ENCODE measurements at regions not wholly inside any gene's neighbourhood (a gene's known extent, or its start where the extent isn't known, plus 50 kb on each side); places are given as distances from the start of the nearest gene placed in this dataset.

GRCh38 chr9:75589497-75589896, 301.0 kb upstream of the PCSK5 start:
- TF ChIP-seq CTCF (conservative IDR thresholded peaks at IDR 0.05; ENCODE audit: low read length) (no peak), EZH2phosphoT487 (IDR thresholded peaks at IDR 0.05; ENCODE audit: borderline replicate concordance) (no peak)

Data from Loucy (cell line).